Osteoblast (primary cell): ENCODE measurements at regions not wholly inside any gene's neighbourhood (a gene's known extent, or its start where the extent isn't known, plus 50 kb on each side); places are given as distances from the start of the nearest gene placed in this dataset.

ENCODE experiments used
- DNase-seq: peaks from one replicate; pipeline ENCODE4 v3.0.0; 2011; ENCODE audit warnings: low spot score, mixed read lengths; ENCODE audit not compliant: insufficient read length; ENCODE audit errors: missing footprints
- H2AFZ ChIP-seq: 2 replicates; pipeline ENCODE4 v1.6.0; 2011; ENCODE audit warnings: mild to moderate bottlenecking, low read length
- H3K27ac ChIP-seq: 2 replicates; pipeline ENCODE4 v1.5.1; 2011; ENCODE audit warnings: mild to moderate bottlenecking, low read depth, low read length, moderate library complexity
- H3K27me3 ChIP-seq: 2 replicates; pipeline ENCODE4 v1.6.0; 2012; ENCODE audit warnings: mild to moderate bottlenecking, control low read depth, inconsistent platforms, low read length, moderate library complexity; ENCODE audit not compliant: insufficient read depth
- H3K36me3 ChIP-seq: 2 replicates; pipeline ENCODE4 v1.5.1; 2011; ENCODE audit warnings: mild to moderate bottlenecking, low read length, control low read depth, moderate library complexity; ENCODE audit not compliant: insufficient read depth
- H3K4me1 ChIP-seq: 2 replicates; pipeline ENCODE4 v1.5.1; 2011; ENCODE audit warnings: mild to moderate bottlenecking, low read length, control low read depth, moderate library complexity; ENCODE audit not compliant: insufficient read depth
- H3K4me2 ChIP-seq: 2 replicates; pipeline ENCODE4 v1.6.0; 2011; ENCODE audit warnings: mild to moderate bottlenecking, low read length; ENCODE audit not compliant: insufficient read depth
- H3K4me3 ChIP-seq: fragments of 200-600 bp; sonication (generic); 3 replicates; pipeline ENCODE4 v1.5.1; 2012; ENCODE audit warnings: mild to moderate bottlenecking, low read length, inconsistent platforms; ENCODE audit not compliant: insufficient read depth
- H3K79me2 ChIP-seq: 2 replicates; pipeline ENCODE4 v1.6.0; 2012; ENCODE audit warnings: mild to moderate bottlenecking, low read length, control low read depth, inconsistent platforms; ENCODE audit not compliant: insufficient read depth
- H3K9me3 ChIP-seq: 2 replicates; pipeline ENCODE4 v1.5.1; 2011; ENCODE audit warnings: low read depth, low read length, control low read depth
- H4K20me1 ChIP-seq: 2 replicates; pipeline ENCODE4 v1.6.0; 2012; ENCODE audit warnings: mild to moderate bottlenecking, low read length, control low read depth; ENCODE audit not compliant: insufficient read depth
- TF ChIP-seq, protein P1 (sequence below): IDR thresholded peaks from 2 replicates; pipeline ENCODE4 v1.5.1; 2011; ENCODE audit warnings: mild to moderate bottlenecking, low read depth, low read length, moderate library complexity; ENCODE audit errors: extremely low read depth

DNA sequence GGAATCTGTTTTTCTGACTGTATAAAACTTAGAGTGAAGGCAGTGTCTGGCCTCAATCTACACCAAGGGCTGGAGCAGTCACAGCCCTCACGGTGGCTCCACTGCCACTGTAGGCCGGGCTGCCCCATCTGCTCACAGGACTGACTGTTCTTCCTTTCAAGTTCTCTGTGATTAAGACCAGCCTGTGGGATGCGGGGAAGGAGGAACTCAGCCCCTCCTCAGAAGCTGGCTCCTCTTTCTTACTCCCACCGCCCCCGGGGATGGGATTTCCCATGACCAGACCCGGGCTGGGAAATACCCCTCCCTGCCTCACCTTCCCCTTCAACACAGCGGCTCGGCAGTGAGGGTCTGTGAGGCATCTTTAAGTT lies 106.0 kb downstream of the COPS8 start:
- Histone ChIP-seq H2AFZ (no peak overlapping the region), H3K4me1 (peaks cover 6% of the 10 kb centered on the region), H3K27me3 (no peaks in the 10 kb centered on the region), H3K36me3 (no peaks in the 10 kb centered on the region), H3K4me2 (no peak overlapping the region), H3K4me3 (no peak overlapping the region), H3K79me2 (no peaks in the 10 kb centered on the region), H3K27ac (no peak overlapping the region), H4K20me1 (no peaks in the 10 kb centered on the region), H3K9me3 (no peaks in the 10 kb centered on the region)
- TF ChIP-seq, protein P1, sequence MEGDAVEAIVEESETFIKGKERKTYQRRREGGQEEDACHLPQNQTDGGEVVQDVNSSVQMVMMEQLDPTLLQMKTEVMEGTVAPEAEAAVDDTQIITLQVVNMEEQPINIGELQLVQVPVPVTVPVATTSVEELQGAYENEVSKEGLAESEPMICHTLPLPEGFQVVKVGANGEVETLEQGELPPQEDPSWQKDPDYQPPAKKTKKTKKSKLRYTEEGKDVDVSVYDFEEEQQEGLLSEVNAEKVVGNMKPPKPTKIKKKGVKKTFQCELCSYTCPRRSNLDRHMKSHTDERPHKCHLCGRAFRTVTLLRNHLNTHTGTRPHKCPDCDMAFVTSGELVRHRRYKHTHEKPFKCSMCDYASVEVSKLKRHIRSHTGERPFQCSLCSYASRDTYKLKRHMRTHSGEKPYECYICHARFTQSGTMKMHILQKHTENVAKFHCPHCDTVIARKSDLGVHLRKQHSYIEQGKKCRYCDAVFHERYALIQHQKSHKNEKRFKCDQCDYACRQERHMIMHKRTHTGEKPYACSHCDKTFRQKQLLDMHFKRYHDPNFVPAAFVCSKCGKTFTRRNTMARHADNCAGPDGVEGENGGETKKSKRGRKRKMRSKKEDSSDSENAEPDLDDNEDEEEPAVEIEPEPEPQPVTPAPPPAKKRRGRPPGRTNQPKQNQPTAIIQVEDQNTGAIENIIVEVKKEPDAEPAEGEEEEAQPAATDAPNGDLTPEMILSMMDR, result no peak
- no peak for DNase-seq

DNA sequence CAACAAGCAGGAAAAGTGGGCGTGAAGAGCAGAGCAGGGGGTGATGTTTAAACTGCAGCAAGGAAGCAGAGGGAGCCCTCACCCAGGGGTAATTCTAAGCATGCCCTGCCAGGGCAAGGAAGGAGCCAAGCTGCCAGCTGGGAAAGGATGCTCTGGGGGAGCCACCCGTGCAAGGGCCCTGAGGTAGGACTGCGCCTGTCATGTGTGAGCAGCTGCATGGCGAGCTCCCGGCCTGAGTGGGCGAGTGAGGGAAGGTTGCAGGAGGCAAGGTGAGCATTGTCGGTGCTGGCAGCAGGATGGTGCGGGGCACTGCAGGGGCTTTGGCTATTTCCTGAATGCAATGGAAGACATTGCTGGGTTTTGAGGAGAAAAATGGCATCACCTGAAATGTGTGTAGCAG lies 107.2 kb downstream of the COPS8 start:
- no peak overlapping the region for H3K4me3 ChIP-seq
- H3K9me3 ChIP-seq, result no peaks in the 10 kb centered on the region
- peaks cover 16% of the 10 kb centered on the region for H3K4me1 ChIP-seq
- TF ChIP-seq, protein P1, result no peak
- no peaks in the 10 kb centered on the region for H3K36me3 ChIP-seq
- H3K79me2 ChIP-seq, result no peaks in the 10 kb centered on the region
- H2AFZ ChIP-seq, result no peak overlapping the region
- H3K27me3 ChIP-seq, result no peaks in the 10 kb centered on the region
- no peak overlapping the region for H3K27ac ChIP-seq
- no peaks in the 10 kb centered on the region for H4K20me1 ChIP-seq
- DNase-seq, result no peak
- H3K4me2 ChIP-seq, result no peak overlapping the region

DNA sequence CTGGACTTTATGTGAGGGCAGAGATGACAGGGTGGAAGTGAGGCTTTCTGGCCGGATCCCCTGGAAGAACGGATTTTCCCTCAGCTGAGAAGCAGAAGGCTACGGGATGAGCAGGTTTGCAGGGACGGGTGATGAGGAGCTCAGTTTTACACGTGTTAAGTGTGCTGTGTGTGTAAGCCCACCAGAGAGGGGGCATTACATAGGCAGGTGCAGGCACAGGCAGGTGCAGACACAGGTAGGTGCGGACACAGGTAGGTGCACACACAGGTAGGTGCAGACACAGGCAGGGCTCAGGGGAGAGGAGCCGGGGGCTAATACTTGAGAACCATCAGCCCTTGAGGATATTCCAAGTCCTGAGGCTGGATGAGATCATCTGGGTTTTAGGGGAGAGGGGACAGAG lies 107.7 kb downstream of the COPS8 start:
- Histone ChIP-seq H3K27me3 (no peaks in the 10 kb centered on the region), H3K27ac (no peak overlapping the region), H4K20me1 (no peaks in the 10 kb centered on the region), H3K9me3 (no peaks in the 10 kb centered on the region), H3K4me2 (no peak overlapping the region), H3K4me3 (no peak overlapping the region), H3K79me2 (no peaks in the 10 kb centered on the region), H3K4me1 (peaks cover 17% of the 10 kb centered on the region), H3K36me3 (no peaks in the 10 kb centered on the region), H2AFZ (no peak overlapping the region)
- DNase-seq, result no peak
- TF ChIP-seq, protein P1, result no peak

DNA sequence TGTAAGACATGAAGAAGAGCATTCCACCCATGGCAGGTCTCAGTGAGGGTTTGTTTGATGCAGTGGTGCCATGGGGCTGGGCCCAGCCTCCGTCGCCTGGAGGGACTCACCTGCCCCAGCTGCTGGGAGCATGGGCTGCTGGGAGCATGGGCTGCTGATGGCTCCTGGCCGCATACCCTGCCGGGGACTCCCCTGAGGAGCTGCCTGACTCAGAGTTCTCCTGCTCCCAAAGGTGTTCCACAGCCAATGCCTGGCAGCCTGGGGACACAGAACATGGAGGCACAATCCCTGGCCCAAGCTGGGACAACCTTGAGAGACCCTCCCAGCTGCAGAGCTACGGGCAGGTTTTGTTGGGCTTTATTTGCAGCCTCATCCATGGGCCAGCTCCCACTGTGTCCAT lies 108.4 kb downstream of the COPS8 start:
- H3K4me1 ChIP-seq, result peaks cover 23% of the 10 kb centered on the region
- H3K27ac ChIP-seq, result no peak overlapping the region
- no peaks in the 10 kb centered on the region for H3K36me3 ChIP-seq
- no peaks in the 10 kb centered on the region for H3K9me3 ChIP-seq
- H3K4me3 ChIP-seq, result no peak overlapping the region
- no peaks in the 10 kb centered on the region for H4K20me1 ChIP-seq
- no peaks in the 10 kb centered on the region for H3K79me2 ChIP-seq
- TF ChIP-seq, protein P1, result no peak
- H3K27me3 ChIP-seq, result no peaks in the 10 kb centered on the region
- DNase-seq, result peak; percentile 26
- H3K4me2 ChIP-seq, result no peak overlapping the region
- H2AFZ ChIP-seq, result no peak overlapping the region
